ENCODE measurements at regions not wholly inside any gene's neighbourhood (a gene's known extent, or its start where the extent isn't known, plus 50 kb on each side); places are given as distances from the start of the nearest gene placed in this dataset.

GRCh38 chr1:116230712-116231111 lies 119.5 kb downstream of the MAB21L3 start:
- Histone ChIP-seq H4K8ac (ENCODE audit: low read length) (no peak overlapping the region), H3K14ac (ENCODE audit: low read length in 2 of 2) (no peak overlapping the region), H3K79me1 (replicated peaks; ENCODE audit: low read length, poor library complexity, severe bottlenecking) (no peaks in the 10 kb centered on the region), H3K4me1 (ENCODE audit: control insufficient read depth, insufficient read depth, low read depth, low read length) (no peaks in the 10 kb centered on the region), H3K36me3 (ENCODE audit: control insufficient read depth in 1 of 2, insufficient read depth in 2 of 2, low read depth in 1 of 2, low read length in 2 of 2) (no peaks in the 10 kb centered on the region), H2BK15ac (ENCODE audit: low read depth, poor library complexity, severe bottlenecking) (no peak overlapping the region), H2BK120ac (ENCODE audit: low read depth, low read length) (no peak overlapping the region), H2BK12ac (ENCODE audit: low read length in 2 of 2) (no peak overlapping the region), H2AK5ac (ENCODE audit: low read length, severe bottlenecking) (no peak overlapping the region), H3K4ac (ENCODE audit: low read depth in 1 of 2, low read length in 2 of 2) (no peak overlapping the region), H3K9me3 (ENCODE audit: control insufficient read depth, low read length) (no peaks in the 10 kb centered on the region), H2AFZ (ENCODE audit: low read depth, low read length) (no peak overlapping the region), H3K4me2 (ENCODE audit: low read length, poor library complexity, severe bottlenecking) (no peak overlapping the region), H3K27ac (ENCODE audit: low read length, poor library complexity, severe bottlenecking) (no peak overlapping the region), H3K27me3 (ENCODE audit: control insufficient read depth in 1 of 2, insufficient read depth in 1 of 2, low read length in 2 of 2) (peaks cover 10 to 26% of the 10 kb centered on the region in 2 experiments), H4K91ac (ENCODE audit: low read length) (no peak overlapping the region), H2BK5ac (ENCODE audit: low read depth, low read length, poor library complexity, severe bottlenecking) (no peak overlapping the region), H3K4me3 (ENCODE audit: insufficient read depth in 1 of 2, low read depth in 1 of 2, low read length in 2 of 2) (no peak overlapping the region), H3K18ac (ENCODE audit: low read depth in 1 of 2, low read length in 2 of 2) (no peak overlapping the region), H3K9ac (ENCODE audit: low read length) (no peak overlapping the region), H3K23ac (ENCODE audit: low read length in 2 of 2) (no peak overlapping the region)
- WGBS, result no CpG with 5 or more reads among the region's 1 CpG
- DNase-seq, result no peak

- H3K23ac ChIP-seq (ENCODE audit: low read length in 2 of 2), result no peak overlapping the region
- H2AFZ ChIP-seq (ENCODE audit: low read depth, low read length), result no peak overlapping the region
- no peak overlapping the region for H3K4ac ChIP-seq (ENCODE audit: low read depth in 1 of 2, low read length in 2 of 2)
- no peak for DNase-seq
- WGBS, result 92% methylated on average over 2 of the region's 2 CpGs
- H4K8ac ChIP-seq (ENCODE audit: low read length), result no peak overlapping the region
- H2BK12ac ChIP-seq (ENCODE audit: low read length in 2 of 2), result no peak overlapping the region
- no peak overlapping the region for H3K18ac ChIP-seq (ENCODE audit: low read depth in 1 of 2, low read length in 2 of 2)
- H3K27ac ChIP-seq (ENCODE audit: low read length, poor library complexity, severe bottlenecking), result no peak overlapping the region
- H3K14ac ChIP-seq (ENCODE audit: low read length in 2 of 2), result no peak overlapping the region
- no peak overlapping the region for H2BK120ac ChIP-seq (ENCODE audit: low read depth, low read length)
- H3K4me3 ChIP-seq (ENCODE audit: insufficient read depth in 1 of 2, low read depth in 1 of 2, low read length in 2 of 2), result no peak overlapping the region
- no peaks in the 10 kb centered on the region for H3K79me1 ChIP-seq (replicated peaks; ENCODE audit: low read length, poor library complexity, severe bottlenecking)
- no peak overlapping the region for H4K91ac ChIP-seq (ENCODE audit: low read length)
- no peak overlapping the region for H2AK5ac ChIP-seq (ENCODE audit: low read length, severe bottlenecking)
- H2BK5ac ChIP-seq (ENCODE audit: low read depth, low read length, poor library complexity, severe bottlenecking), result no peak overlapping the region
- no peaks in the 10 kb centered on the region for H3K4me1 ChIP-seq (ENCODE audit: control insufficient read depth, insufficient read depth, low read depth, low read length)
- H3K9me3 ChIP-seq (ENCODE audit: control insufficient read depth, low read length), result no peaks in the 10 kb centered on the region
- no peak overlapping the region for H3K4me2 ChIP-seq (ENCODE audit: low read length, poor library complexity, severe bottlenecking)
- H3K9ac ChIP-seq (ENCODE audit: low read length), result no peak overlapping the region
- H3K36me3 ChIP-seq (ENCODE audit: control insufficient read depth in 1 of 2, insufficient read depth in 2 of 2, low read depth in 1 of 2, low read length in 2 of 2), result no peaks in the 10 kb centered on the region
- no peak overlapping the region for H2BK15ac ChIP-seq (ENCODE audit: low read depth, poor library complexity, severe bottlenecking)
- H3K27me3 ChIP-seq (ENCODE audit: control insufficient read depth in 1 of 2, insufficient read depth in 1 of 2, low read length in 2 of 2), result peaks cover 10 to 18% of the 10 kb centered on the region in 2 experiments
Observed at GRCh38 chr1:116231752-116232151, 120.6 kb downstream of the MAB21L3 start.

- Histone ChIP-seq H2BK120ac (ENCODE audit: low read depth, low read length) (no peak overlapping the region), H3K9ac (ENCODE audit: low read length) (no peak overlapping the region), H3K9me3 (ENCODE audit: control insufficient read depth, low read length) (no peaks in the 10 kb centered on the region), H3K23ac (ENCODE audit: low read length in 2 of 2) (no peak overlapping the region), H3K36me3 (ENCODE audit: control insufficient read depth in 1 of 2, insufficient read depth in 2 of 2, low read depth in 1 of 2, low read length in 2 of 2) (no peaks in the 10 kb centered on the region), H3K27me3 (ENCODE audit: control insufficient read depth in 1 of 2, insufficient read depth in 1 of 2, low read length in 2 of 2) (peaks cover 10 to 18% of the 10 kb centered on the region in 2 experiments), H3K4ac (ENCODE audit: low read depth in 1 of 2, low read length in 2 of 2) (no peak overlapping the region), H2BK5ac (ENCODE audit: low read depth, low read length, poor library complexity, severe bottlenecking) (no peak overlapping the region), H2BK15ac (ENCODE audit: low read depth, poor library complexity, severe bottlenecking) (no peak overlapping the region), H2AFZ (ENCODE audit: low read depth, low read length) (no peak overlapping the region), H3K14ac (ENCODE audit: low read length in 2 of 2) (no peak overlapping the region), H3K4me2 (ENCODE audit: low read length, poor library complexity, severe bottlenecking) (no peak overlapping the region), H3K4me1 (ENCODE audit: control insufficient read depth, insufficient read depth, low read depth, low read length) (no peaks in the 10 kb centered on the region), H3K79me1 (replicated peaks; ENCODE audit: low read length, poor library complexity, severe bottlenecking) (no peaks in the 10 kb centered on the region), H3K18ac (ENCODE audit: low read depth in 1 of 2, low read length in 2 of 2) (no peak overlapping the region), H2AK5ac (ENCODE audit: low read length, severe bottlenecking) (no peak overlapping the region), H3K27ac (ENCODE audit: low read length, poor library complexity, severe bottlenecking) (no peak overlapping the region), H4K8ac (ENCODE audit: low read length) (no peak overlapping the region), H3K4me3 (ENCODE audit: insufficient read depth in 1 of 2, low read depth in 1 of 2, low read length in 2 of 2) (no peak overlapping the region), H2BK12ac (ENCODE audit: low read length in 2 of 2) (no peak overlapping the region), H4K91ac (ENCODE audit: low read length) (no peak overlapping the region)
- WGBS, result 44% methylated on average over 2 of the region's 2 CpGs
- no peak for DNase-seq
Observed at GRCh38 chr1:116232989-116233514, 121.9 kb downstream of the MAB21L3 start.

- Histone ChIP-seq H3K18ac (ENCODE audit: low read depth in 1 of 2, low read length in 2 of 2) (no peak overlapping the region), H4K91ac (ENCODE audit: low read length) (no peak overlapping the region), H2BK15ac (ENCODE audit: low read depth, poor library complexity, severe bottlenecking) (no peak overlapping the region), H3K4me1 (ENCODE audit: control insufficient read depth, insufficient read depth, low read depth, low read length) (no peaks in the 10 kb centered on the region), H2BK120ac (ENCODE audit: low read depth, low read length) (no peak overlapping the region), H3K23ac (ENCODE audit: low read length in 2 of 2) (no peak overlapping the region), H3K14ac (ENCODE audit: low read length in 2 of 2) (no peak overlapping the region), H2AK5ac (ENCODE audit: low read length, severe bottlenecking) (no peak overlapping the region), H3K36me3 (ENCODE audit: control insufficient read depth in 1 of 2, insufficient read depth in 2 of 2, low read depth in 1 of 2, low read length in 2 of 2) (no peaks in the 10 kb centered on the region), H4K8ac (ENCODE audit: low read length) (no peak overlapping the region), H3K9ac (ENCODE audit: low read length) (no peak overlapping the region), H3K79me1 (replicated peaks; ENCODE audit: low read length, poor library complexity, severe bottlenecking) (no peaks in the 10 kb centered on the region), H3K27me3 (ENCODE audit: control insufficient read depth in 1 of 2, insufficient read depth in 1 of 2, low read length in 2 of 2) (peaks cover 10 to 18% of the 10 kb centered on the region in 2 experiments), H2AFZ (ENCODE audit: low read depth, low read length) (no peak overlapping the region), H2BK5ac (ENCODE audit: low read depth, low read length, poor library complexity, severe bottlenecking) (no peak overlapping the region), H2BK12ac (ENCODE audit: low read length in 2 of 2) (no peak overlapping the region), H3K4me3 (ENCODE audit: insufficient read depth in 1 of 2, low read depth in 1 of 2, low read length in 2 of 2) (no peak overlapping the region), H3K27ac (ENCODE audit: low read length, poor library complexity, severe bottlenecking) (no peak overlapping the region), H3K9me3 (ENCODE audit: control insufficient read depth, low read length) (no peaks in the 10 kb centered on the region), H3K4me2 (ENCODE audit: low read length, poor library complexity, severe bottlenecking) (no peak overlapping the region), H3K4ac (ENCODE audit: low read depth in 1 of 2, low read length in 2 of 2) (no peak overlapping the region)
- 92% methylated on average over 5 of the region's 5 CpGs for WGBS
- DNase-seq, result no peak
Observed at GRCh38 chr1:116234429-116234828, 123.2 kb downstream of the MAB21L3 start.

All from mesenchymal stem cell (in vitro differentiated cells and primary cell).